PC-9 (cell line): ENCODE measurements at regions not wholly inside any gene's neighbourhood (a gene's known extent, or its start where the extent isn't known, plus 50 kb on each side); places are given as distances from the start of the nearest gene placed in this dataset.

Source experiments
- CTCF ChIP-seq: fragments of 200-600 bp; sonication (generic); conservative IDR thresholded peaks from 2 replicates; pipeline ENCODE4 v1.6.1; 2017; ENCODE audit warnings: mixed run types, antibody characterized with exemption, mild to moderate bottlenecking, moderate library complexity
- EZH2 ChIP-seq: fragments of 200-600 bp; sonication (generic); IDR thresholded peaks from 2 replicates; pipeline ENCODE4 v1.8.0; 2017; ENCODE audit warnings: antibody characterized with exemption, low read depth

- no peak for TF ChIP-seq CTCF
- no peak for TF ChIP-seq EZH2
Observed at GRCh38 chr2:104702031-104702850, 151.7 kb upstream of the POU3F3 start.
